IgD-negative memory B cell (primary cell): ENCODE measurements at regions not wholly inside any gene's neighbourhood (a gene's known extent, or its start where the extent isn't known, plus 50 kb on each side); places are given as distances from the start of the nearest gene placed in this dataset.

Experiments
- H3K27ac Mint-ChIP-seq, 3 donors: one replicate each; pipeline ENCODE4 v1.8.0; 2020 to 2022; ENCODE audit warnings: mild to moderate bottlenecking in 3 of 3, mixed read lengths in 3 of 3, moderate library complexity in 1 of 3
- H3K27me3 Mint-ChIP-seq: one replicate; pipeline ENCODE4 v1.8.0; 2021; ENCODE audit warnings: mixed read lengths
- H3K36me3 Mint-ChIP-seq: one replicate; pipeline ENCODE4 v1.8.0; 2020; ENCODE audit warnings: mild to moderate bottlenecking, mixed read lengths
- H3K4me1 Mint-ChIP-seq, 3 donors: one replicate each; pipeline ENCODE4 v1.8.0; 2020 to 2022; ENCODE audit warnings: mixed read lengths in 3 of 3, mild to moderate bottlenecking in 1 of 3
- H3K4me3 Mint-ChIP-seq, 4 donors: one replicate each; pipeline ENCODE4 v1.8.0; 2020 to 2022; ENCODE audit warnings: mild to moderate bottlenecking in 4 of 4, mixed read lengths in 4 of 4, moderate library complexity in 3 of 4
- H3K9me3 Mint-ChIP-seq, 3 donors: one replicate each; pipeline ENCODE4 v1.8.0; 2020 to 2021; ENCODE audit warnings: mixed read lengths in 3 of 3, mild to moderate bottlenecking in 1 of 3

DNA sequence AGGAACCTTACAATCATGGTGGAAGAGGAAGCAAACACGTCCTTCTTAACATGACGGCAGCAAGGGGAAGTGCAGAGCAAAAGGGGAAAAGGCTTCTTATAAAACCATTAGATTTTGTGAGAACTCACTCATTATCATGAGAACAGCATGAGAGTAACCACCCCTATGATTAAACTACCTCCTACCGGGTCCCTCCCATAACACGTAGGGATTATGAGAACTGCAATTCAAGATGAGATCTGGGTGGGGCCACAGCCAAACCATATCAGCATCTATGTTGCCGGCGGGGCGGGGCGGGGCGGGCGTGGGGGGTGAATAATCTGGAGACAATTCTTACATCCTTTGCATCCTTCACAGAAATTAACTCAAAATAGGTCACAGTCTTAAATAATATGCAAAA lies 58.8 kb upstream of the GFPT2 start:
- Mint-ChIP-seq H3K36me3 (no peaks in the 10 kb centered on the region), H3K27ac (no peak overlapping the region), H3K4me3 (no peak overlapping the region), H3K4me1 (no peaks in the 10 kb centered on the region), H3K9me3 (peaks cover 3 to 14% (median 11%) of the 10 kb centered on the region in 3 donors), H3K27me3 (peaks cover 3% of the 10 kb centered on the region)

DNA sequence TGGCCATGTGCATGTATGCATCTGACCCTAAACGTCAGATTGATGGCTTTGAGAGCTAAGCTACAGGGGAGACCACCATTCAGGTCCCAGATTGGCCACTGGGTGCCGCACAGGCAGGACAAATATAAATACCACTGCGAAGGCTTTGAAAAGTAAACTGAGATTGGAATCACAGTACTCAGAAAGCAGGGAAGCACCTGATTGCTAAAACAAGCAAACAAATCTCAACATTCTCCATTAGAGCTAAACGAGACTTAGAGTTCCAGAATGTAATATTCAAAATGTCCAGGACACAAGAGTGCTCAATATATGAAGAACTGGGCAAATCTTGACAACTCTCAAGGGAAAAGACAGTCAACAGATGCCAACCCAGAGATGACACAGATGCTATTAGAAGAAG lies 61.0 kb upstream of the GFPT2 start:
- Mint-ChIP-seq H3K27ac (no peak overlapping the region), H3K9me3 (peaks cover 3 to 14% (median 14%) of the 10 kb centered on the region in 3 donors), H3K36me3 (no peaks in the 10 kb centered on the region), H3K4me3 (no peak overlapping the region), H3K4me1 (no peaks in the 10 kb centered on the region), H3K27me3 (no peaks in the 10 kb centered on the region)

DNA sequence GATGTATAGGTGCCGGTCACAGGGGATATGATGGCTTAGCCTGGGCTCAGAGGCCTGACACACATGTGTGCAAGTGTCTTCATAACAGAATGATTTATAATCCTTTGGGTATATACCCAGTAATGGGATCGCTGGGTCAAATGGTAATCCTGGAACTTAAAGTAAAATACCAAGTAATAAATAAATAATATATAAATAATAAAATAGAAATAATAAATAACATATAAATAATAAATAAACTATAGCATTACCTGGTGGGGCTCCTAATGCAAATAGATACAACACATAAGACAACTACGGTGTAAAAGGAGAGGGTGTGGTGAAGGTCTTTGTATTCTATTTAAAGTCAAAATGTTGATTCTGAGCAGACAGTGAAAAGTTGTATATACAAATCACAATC lies 68.5 kb upstream of the GFPT2 start:
- Mint-ChIP-seq H3K36me3 (no peaks in the 10 kb centered on the region), H3K27ac (no peak overlapping the region), H3K9me3 (peaks cover 0 to 2% (median 0%) of the 10 kb centered on the region in 3 donors), H3K4me3 (no peak overlapping the region), H3K27me3 (no peaks in the 10 kb centered on the region), H3K4me1 (peaks cover 0 to 2% (median 0%) of the 10 kb centered on the region in 3 donors)

DNA sequence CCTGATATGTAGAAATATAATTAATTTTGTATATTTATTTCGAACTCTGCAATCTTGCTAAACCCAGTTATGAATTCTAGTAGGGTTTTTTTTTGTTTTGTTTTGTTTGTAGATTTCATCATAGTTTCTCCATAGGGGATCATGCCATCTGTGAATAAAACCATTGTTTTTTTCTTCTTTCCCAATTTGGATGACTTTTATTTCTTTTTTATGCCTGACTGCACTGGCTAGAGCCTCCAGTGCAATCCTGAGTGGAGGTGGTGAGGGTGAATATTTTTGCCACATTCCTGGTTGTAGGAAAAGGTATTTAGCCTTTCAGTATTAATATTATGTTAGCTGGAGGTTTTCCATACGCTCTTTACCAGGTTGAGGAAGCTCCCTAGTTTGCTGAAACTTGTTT lies 70.0 kb upstream of the GFPT2 start:
- Mint-ChIP-seq H3K4me3 (no peak overlapping the region), H3K27me3 (no peaks in the 10 kb centered on the region), H3K9me3 (no peaks in the 10 kb centered on the region), H3K27ac (no peak overlapping the region), H3K4me1 (peaks cover 0 to 2% (median 0%) of the 10 kb centered on the region in 3 donors), H3K36me3 (no peaks in the 10 kb centered on the region)

DNA sequence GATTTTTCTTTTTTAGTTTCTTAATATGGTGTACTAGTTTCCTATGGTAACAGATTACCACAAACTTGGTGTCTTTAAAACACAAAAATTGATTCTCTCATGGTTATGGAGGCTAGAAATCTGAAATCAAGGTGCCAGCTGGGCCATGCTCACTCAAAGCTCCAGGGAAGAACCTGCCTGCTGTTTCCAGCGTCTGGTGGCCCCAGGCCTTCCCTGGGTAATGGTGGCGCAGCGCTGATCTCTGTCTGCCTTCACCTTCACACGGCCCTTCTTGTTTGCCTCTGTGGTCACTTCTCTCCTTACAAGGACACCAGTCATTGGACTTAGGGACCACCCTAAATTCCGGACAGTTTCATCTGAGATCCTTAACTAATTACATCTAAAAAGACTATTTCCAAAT lies 70.5 kb upstream of the GFPT2 start:
- Mint-ChIP-seq H3K4me1 (peaks cover 0 to 2% (median 0%) of the 10 kb centered on the region in 3 donors), H3K4me3 (no peak overlapping the region), H3K9me3 (no peaks in the 10 kb centered on the region), H3K27me3 (no peaks in the 10 kb centered on the region), H3K36me3 (no peaks in the 10 kb centered on the region), H3K27ac (no peak overlapping the region)

DNA sequence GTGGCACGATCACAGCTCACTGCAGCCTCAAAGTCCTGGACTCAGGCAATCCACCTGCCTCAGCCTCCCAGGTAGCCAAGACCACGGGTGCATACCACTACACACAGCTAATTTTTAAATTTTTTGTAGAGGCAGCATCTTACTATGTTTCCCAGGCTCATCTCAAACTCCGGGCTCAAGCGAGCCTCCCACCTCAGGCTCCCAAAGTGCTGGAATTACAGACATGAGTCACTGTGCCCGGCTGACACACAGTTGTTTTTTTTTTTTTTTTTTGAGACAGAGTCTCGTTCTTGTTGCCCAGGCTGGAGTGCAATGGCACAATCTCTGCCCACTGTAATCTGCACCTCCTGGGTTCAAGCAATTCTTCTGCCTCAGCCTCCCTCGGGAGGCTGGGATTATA lies 70.1 kb upstream of the CNOT6 start:
- peaks cover 0 to 2% (median 0%) of the 10 kb centered on the region in 3 donors for H3K4me1 Mint-ChIP-seq
- H3K27me3 Mint-ChIP-seq, result no peaks in the 10 kb centered on the region
- no peaks in the 10 kb centered on the region for H3K9me3 Mint-ChIP-seq
- H3K4me3 Mint-ChIP-seq, result no peak overlapping the region
- no peak overlapping the region for H3K27ac Mint-ChIP-seq
- H3K36me3 Mint-ChIP-seq, result peaks cover 1% of the 10 kb centered on the region

DNA sequence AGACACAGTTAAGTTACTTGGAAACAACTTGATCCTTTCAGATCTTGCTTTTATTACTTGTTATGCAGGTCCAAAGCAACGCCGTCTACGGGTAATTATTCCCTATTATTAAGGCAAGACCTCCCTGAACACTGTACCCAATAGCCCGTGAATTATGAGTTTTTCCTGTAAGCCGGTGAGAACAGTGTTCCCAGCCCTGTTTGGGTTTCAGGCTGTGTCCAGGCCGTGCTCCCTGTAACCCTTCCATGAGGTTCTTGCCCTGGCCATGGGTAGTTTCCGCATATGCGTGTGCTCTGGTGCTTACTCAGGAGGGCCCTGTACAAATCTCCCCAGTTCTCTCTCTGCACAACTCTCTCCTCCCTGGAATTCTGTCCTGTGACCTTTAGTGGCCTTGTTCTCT lies 65.6 kb upstream of the CNOT6 start:
- H3K27ac Mint-ChIP-seq, result no peak overlapping the region
- no peak overlapping the region for H3K4me3 Mint-ChIP-seq
- peaks cover 2% of the 10 kb centered on the region for H3K36me3 Mint-ChIP-seq

DNA sequence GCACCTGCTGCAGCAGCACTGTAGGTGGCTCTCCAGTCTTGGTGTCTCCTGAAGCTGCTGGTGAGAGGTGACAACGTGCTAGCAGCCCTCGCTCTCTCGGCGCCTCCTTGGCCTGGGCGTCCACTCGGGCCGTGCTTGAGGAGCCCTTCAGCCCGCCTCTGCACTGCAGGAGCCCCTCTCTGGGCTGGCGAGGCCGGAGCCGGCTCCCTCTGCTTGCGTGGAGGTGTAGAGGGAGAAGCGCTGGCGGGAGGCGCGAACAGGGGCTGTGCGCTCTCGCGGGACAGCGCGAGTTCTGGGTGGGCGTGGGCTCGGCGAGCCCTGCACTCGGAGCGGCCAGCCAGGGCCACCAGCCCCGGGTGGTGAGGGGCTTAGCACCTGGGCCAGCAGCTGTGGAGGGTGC lies 62.2 kb upstream of the CNOT6 start:
- Mint-ChIP-seq H3K27ac (no peak overlapping the region), H3K4me3 (no peak overlapping the region), H3K27me3 (peaks cover 10% of the 10 kb centered on the region), H3K36me3 (peaks cover 2% of the 10 kb centered on the region), H3K9me3 (peaks cover 0 to 2% (median 0%) of the 10 kb centered on the region in 3 donors), H3K4me1 (no peaks in the 10 kb centered on the region)

More for the DNA sequence above, 65.6 kb upstream of the CNOT6 start:
- Mint-ChIP-seq H3K4me1 (no peaks in the 10 kb centered on the region), H3K27me3 (peaks cover 2% of the 10 kb centered on the region), H3K9me3 (no peaks in the 10 kb centered on the region)

DNA sequence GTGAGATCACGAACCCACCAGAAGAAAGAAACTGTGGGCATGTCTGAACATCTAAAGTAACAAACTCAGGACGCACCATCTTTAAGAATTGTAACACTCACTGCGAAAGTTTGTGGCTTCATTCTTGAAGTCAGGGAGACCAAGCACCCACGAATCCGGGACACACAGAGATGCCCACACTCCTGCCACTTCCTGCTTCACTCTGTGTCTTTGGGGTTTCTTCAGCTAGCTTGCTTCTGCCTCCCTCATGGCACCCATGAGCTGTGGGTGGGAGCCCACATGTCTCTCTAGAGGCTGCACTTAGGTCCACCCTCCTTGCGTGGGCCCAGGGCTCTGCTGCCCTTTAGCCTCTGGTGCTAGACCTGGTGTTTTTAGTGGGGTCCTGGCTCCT lies 61.2 kb upstream of the CNOT6 start:
- no peaks in the 10 kb centered on the region for H3K4me1 Mint-ChIP-seq
- H3K36me3 Mint-ChIP-seq, result peaks cover 2% of the 10 kb centered on the region
- H3K9me3 Mint-ChIP-seq, result peaks cover 0 to 2% (median 0%) of the 10 kb centered on the region in 3 donors
- H3K27ac Mint-ChIP-seq, result no peak overlapping the region
- H3K4me3 Mint-ChIP-seq, result no peak overlapping the region
- H3K27me3 Mint-ChIP-seq, result peaks cover 10% of the 10 kb centered on the region

DNA sequence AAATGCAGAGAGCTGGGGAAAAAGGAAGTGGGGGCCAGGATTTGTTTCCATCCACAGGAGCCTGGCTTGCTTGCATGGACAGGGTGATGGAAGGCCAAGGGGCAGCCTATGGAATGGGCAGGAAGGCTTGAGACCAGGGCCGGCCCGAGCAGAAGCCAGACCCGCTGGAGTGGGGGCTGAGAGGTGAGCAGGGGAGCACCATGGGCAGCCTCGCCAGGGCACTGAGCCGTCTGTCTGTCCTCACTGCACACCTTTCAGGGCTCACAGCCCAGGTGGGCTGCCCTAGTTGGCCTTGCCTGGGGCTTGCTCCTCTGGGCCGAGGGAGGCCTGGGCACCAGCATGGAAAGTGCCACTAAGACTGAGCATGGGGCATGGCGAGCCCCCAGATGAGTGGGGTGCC lies 58.6 kb upstream of the CNOT6 start:
- H3K4me1 Mint-ChIP-seq, result no peaks in the 10 kb centered on the region
- H3K9me3 Mint-ChIP-seq, result peaks cover 0 to 5% (median 2%) of the 10 kb centered on the region in 3 donors
- H3K27ac Mint-ChIP-seq, result no peak overlapping the region
- H3K27me3 Mint-ChIP-seq, result peaks cover 14% of the 10 kb centered on the region
- no peaks in the 10 kb centered on the region for H3K36me3 Mint-ChIP-seq
- H3K4me3 Mint-ChIP-seq, result no peak overlapping the region

DNA sequence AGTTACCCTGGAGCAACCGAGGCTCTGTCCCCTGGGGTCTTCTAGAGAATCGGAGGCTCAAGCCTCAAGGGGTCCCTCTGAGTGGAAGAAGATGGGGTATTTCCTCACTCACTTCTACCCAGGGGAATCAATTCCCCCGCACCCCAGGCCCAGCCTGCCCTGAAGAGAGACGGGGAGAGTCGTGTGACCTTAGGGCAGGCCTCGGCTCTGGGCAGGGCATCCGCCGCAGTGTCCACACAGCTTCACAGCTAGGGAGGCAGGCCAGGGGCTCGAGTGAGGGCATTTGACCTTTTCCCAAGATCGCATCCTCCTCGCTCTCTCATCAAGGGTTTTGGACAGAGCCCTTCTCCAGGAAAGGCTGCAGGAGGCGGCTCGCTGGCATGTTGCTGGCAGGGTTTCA lies 57.9 kb upstream of the CNOT6 start:
- no peaks in the 10 kb centered on the region for H3K4me1 Mint-ChIP-seq
- peaks cover 0 to 5% (median 2%) of the 10 kb centered on the region in 3 donors for H3K9me3 Mint-ChIP-seq
- H3K27me3 Mint-ChIP-seq, result peaks cover 14% of the 10 kb centered on the region
- H3K27ac Mint-ChIP-seq, result no peak overlapping the region
- H3K4me3 Mint-ChIP-seq, result no peak overlapping the region
- H3K36me3 Mint-ChIP-seq, result no peaks in the 10 kb centered on the region

DNA sequence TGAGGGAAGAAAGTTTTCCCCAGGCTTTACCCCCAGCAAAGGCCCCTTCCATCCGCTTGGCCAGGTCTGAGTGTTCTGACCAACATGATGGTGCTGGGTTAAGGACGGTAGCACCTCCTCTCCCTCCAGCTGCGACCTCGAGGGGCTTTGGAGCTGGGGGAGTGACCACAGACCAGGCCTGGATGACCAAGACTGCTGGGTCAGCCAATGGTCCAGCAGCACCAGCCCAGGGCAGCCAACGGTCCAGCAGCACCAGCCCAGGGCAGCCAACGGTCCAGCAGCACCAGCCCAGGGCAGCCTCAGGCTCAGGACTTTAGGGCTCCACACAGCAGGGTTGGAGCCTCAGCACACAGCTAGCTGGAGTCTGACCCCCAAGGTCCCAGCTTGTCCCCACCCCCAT lies 57.2 kb upstream of the CNOT6 start:
- Mint-ChIP-seq H3K9me3 (peaks cover 0 to 8% (median 2%) of the 10 kb centered on the region in 3 donors), H3K4me1 (no peaks in the 10 kb centered on the region), H3K27me3 (peaks cover 18% of the 10 kb centered on the region), H3K27ac (no peak overlapping the region), H3K36me3 (no peaks in the 10 kb centered on the region), H3K4me3 (no peak overlapping the region)

DNA sequence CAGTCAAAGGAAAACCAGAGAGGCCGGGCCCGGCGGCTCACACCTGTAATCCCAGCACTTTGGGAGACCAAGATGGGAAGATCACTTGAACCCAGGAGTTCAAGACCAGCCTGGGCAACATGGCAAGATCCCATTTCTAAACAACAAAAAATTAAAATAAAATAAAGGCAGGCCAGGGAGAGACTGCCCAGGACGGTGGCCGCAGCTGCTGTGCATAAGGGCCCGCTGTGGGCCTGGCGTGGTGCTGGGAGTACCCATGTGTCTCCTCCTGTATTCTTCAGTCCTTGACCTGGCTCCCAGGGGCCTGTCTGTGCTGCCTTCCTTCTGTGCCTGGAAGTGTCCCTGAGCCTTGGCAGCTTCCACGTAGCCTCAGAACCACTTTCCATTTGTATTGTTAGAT lies 56.8 kb upstream of the CNOT6 start:
- Mint-ChIP-seq H3K27ac (no peak overlapping the region), H3K27me3 (peaks cover 18% of the 10 kb centered on the region), H3K4me1 (no peaks in the 10 kb centered on the region), H3K4me3 (no peak overlapping the region), H3K9me3 (peaks cover 0 to 8% (median 2%) of the 10 kb centered on the region in 3 donors), H3K36me3 (no peaks in the 10 kb centered on the region)

DNA sequence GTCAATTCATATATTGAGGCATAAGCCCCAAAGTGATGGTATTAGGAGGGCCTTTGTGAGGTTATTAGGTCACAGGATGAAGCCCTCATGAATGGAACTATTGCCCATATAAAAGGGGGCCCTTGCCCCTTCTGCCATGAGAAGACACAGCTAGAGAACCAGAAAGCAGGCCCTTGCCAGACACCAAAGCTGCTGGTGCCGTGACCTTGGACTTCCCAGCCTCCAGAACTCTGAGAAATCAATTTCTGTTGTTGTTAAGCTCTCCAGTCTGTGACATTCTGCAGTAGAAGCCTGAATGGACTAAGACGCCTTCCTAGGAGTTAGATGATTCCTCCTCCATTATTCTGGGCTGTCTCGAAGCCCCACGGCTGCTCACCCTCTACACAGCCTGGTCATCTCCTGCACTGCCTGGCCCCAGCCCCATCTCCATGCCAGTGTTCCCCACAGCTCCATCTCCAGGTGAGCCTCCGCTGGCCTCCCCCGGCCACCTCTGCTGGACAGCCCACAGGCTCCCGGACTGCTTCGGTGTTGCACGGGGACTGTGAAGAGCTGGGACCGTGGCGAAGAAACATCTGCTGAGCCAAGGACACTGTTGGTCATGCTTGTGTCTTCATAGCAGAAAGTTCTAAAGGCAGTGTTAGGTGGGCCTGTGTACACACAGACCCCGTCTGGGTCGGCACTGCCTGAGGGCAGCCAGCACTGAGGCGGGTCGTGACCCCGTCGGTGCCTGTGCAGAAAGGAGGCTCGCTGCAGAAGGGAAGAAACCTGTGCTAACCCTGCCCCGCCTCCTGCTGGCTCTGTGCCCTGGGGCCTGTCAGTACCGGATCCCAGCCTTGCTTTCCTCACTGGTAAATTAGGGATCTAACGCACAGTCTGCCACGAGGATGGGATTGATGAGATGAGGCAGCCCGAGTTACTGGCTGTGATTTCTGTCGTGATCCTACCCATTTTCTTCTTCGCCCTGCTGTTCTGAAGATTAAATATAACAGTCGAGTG lies 55.1 kb upstream of the CNOT6 start:
- Mint-ChIP-seq H3K27ac (no peak overlapping the region), H3K27me3 (peaks cover 19% of the 10 kb centered on the region), H3K4me3 (no peak overlapping the region), H3K36me3 (no peaks in the 10 kb centered on the region), H3K9me3 (peaks cover 2 to 8% (median 4%) of the 10 kb centered on the region in 3 donors), H3K4me1 (no peaks in the 10 kb centered on the region)

DNA sequence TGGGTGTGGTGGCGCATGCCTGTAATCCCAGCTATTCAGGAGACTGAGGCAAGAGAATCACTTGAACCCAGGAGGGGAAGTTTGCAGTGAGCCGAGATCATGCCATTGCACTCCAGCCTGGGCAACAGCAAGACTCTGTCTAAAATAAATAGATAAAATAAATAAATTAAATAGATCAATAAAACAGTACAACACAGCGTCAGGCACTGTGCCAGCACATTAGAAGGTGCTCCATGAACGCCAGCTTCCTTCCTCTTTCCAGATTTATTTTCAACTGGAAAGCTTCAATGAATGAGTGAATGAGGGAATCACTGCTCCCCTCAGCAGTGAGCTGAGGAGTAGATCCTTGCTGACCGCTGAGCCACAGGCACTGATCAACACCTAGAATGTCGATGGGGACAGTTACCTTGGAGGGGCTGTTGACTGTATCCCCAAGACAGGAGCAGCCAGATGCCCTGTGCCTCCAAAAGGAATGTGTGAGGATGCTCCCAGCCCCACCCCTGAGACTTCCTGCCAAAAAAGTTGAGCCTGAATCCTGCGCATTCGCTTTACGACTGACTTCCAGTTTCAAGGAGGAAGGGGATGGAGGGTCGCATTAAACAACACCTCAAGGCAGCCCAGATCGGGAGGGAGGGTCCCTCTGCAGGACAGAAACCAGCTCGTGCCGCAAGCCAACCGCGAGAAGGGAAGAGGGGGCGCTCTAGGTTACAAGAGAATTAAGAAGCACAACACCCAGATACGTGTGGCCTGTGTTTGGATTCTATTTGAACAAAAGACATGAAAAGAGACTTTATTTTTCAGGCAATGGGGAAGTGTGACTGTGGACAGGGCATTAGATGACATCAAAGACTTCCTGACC lies 54.0 kb upstream of the CNOT6 start:
- H3K9me3 Mint-ChIP-seq, result peaks cover 4 to 15% (median 8%) of the 10 kb centered on the region in 3 donors
- peaks cover 17% of the 10 kb centered on the region for H3K27me3 Mint-ChIP-seq

More for the DNA sequence above, 54.0 kb upstream of the CNOT6 start:
- no peak overlapping the region for H3K27ac Mint-ChIP-seq
- no peak overlapping the region for H3K4me3 Mint-ChIP-seq
- H3K36me3 Mint-ChIP-seq, result no peaks in the 10 kb centered on the region
- no peaks in the 10 kb centered on the region for H3K4me1 Mint-ChIP-seq
